H1 (cell line): ENCODE measurements at regions not wholly inside any gene's neighbourhood (a gene's known extent, or its start where the extent isn't known, plus 50 kb on each side); places are given as distances from the start of the nearest gene placed in this dataset.

Experiments
- CTCF ChIA-PET: fragments of 300-600 bp; sonication (Branson Sonifier 250); formaldehyde crosslinking; loops from one replicate; lab custom pipeline; 2021; ENCODE audit not compliant: partially characterized antibody; lab: Charles Lee
- POLR2A ChIA-PET: fragments of 300-600 bp; sonication (Branson Sonifier 250); formaldehyde crosslinking; loops from one replicate; lab custom pipeline; 2021; ENCODE audit warnings: inconsistent platforms; ENCODE audit not compliant: partially characterized antibody; lab: Charles Lee
- DNase-seq, 2 experiments: peaks; one replicate each; pipeline versions ENCODE4 v3.0.0 to v3.0.0-alpha.2; 2010 to 2022; ENCODE audit warnings: low spot score in 2 of 2, low read depth in 1 of 2, mixed read lengths in 1 of 2
- FAIRE-seq: peaks from 2 replicates; lab custom pipeline; 2011; peaks lifted over from hg19 to GRCh38; lab: Jason Lieb, UNC
- H2AFZ ChIP-seq: 2 replicates; pipeline ENCODE4 v1.8.1; 2012; ENCODE audit warnings: low read length, inconsistent platforms
- H2AK5ac ChIP-seq: 2 replicates; pipeline ENCODE4 v1.6.1; 2013; ENCODE audit warnings: low read depth, low read length
- H2BK120ac ChIP-seq: replicated peaks from 2 replicates; pipeline ENCODE3; 2013; ENCODE audit warnings: low read depth, low read length, inconsistent platforms
- H2BK12ac ChIP-seq: 2 replicates; pipeline ENCODE4 v1.6.1; 2013; ENCODE audit warnings: low read depth, low read length
- H2BK15ac ChIP-seq: 2 replicates; pipeline ENCODE4 v1.6.1; 2013; ENCODE audit warnings: low read length
- H2BK20ac ChIP-seq: 2 replicates; pipeline ENCODE4 v1.6.1; 2013; ENCODE audit warnings: low read length
- H2BK5ac ChIP-seq: 2 replicates; pipeline ENCODE4 v1.6.1; 2013; ENCODE audit warnings: low read depth, low read length
- H3K14ac ChIP-seq: 2 replicates; pipeline ENCODE4 v1.6.1; 2013; ENCODE audit warnings: inconsistent platforms; ENCODE audit not compliant: insufficient read length
- H3K18ac ChIP-seq: 2 replicates; pipeline ENCODE4 v1.6.1; 2013; ENCODE audit warnings: low read length; ENCODE audit errors: extremely low read depth
- H3K23ac ChIP-seq: 2 replicates; pipeline ENCODE4 v1.6.1; 2013; ENCODE audit warnings: inconsistent platforms; ENCODE audit not compliant: insufficient read length
- H3K23me2 ChIP-seq: 2 replicates; pipeline ENCODE4 v1.6.1; 2013; ENCODE audit warnings: low read depth, low read length
- H3K27ac ChIP-seq: 2 replicates; pipeline ENCODE4 v1.6.1; 2011; ENCODE audit warnings: low read depth, low read length, inconsistent platforms
- H3K27me3 ChIP-seq, 4 experiments: replicated peaks in 1 of 4; 1 replicate in 1 of 4; 2 replicates in 3 of 4; pipeline versions ENCODE4 v1.6.1 to v1.8.1; 2011 to 2013; ENCODE audit warnings: low read length in 3 of 4, mild to moderate bottlenecking in 3 of 4, inconsistent platforms in 2 of 4, mixed read lengths in 2 of 4, moderate library complexity in 1 of 4; ENCODE audit not compliant: control insufficient read depth in 3 of 4, insufficient read depth in 3 of 4; ENCODE audit errors: extremely low read depth in 1 of 4
- H3K36me3 ChIP-seq, 4 experiments: 2 replicates each; pipeline versions ENCODE4 v1.6.1 to v1.8.1; 2011 to 2013; ENCODE audit warnings: mild to moderate bottlenecking in 4 of 4, low read length in 3 of 4, moderate library complexity in 2 of 4, control low read depth in 1 of 4, inconsistent platforms in 1 of 4; ENCODE audit not compliant: insufficient read depth in 4 of 4, control insufficient read depth in 2 of 4
- H3K4ac ChIP-seq: replicated peaks from 2 replicates; pipeline ENCODE3; 2013; ENCODE audit warnings: low read length, low read depth, mixed read lengths, inconsistent platforms; ENCODE audit not compliant: insufficient read length
- H3K4me1 ChIP-seq, 4 experiments: replicated peaks in 1 of 4; 1 replicate in 1 of 4; 2 replicates in 3 of 4; pipeline versions ENCODE4 v1.6.1 to v1.8.1; 2011 to 2013; ENCODE audit warnings: low read length in 3 of 4, inconsistent platforms in 2 of 4, mixed read lengths in 1 of 4; ENCODE audit not compliant: insufficient read depth in 4 of 4, control insufficient read depth in 3 of 4
- H3K4me2 ChIP-seq, 2 experiments: 2 replicates each; pipeline versions ENCODE4 v1.6.1 to v1.8.1; 2011 to 2013; ENCODE audit warnings: low read depth in 2 of 2, low read length in 2 of 2, control low read depth in 1 of 2, inconsistent platforms in 1 of 2, mild to moderate bottlenecking in 1 of 2; ENCODE audit not compliant: insufficient read depth in 1 of 2
- H3K4me3 ChIP-seq, 4 experiments: fragments of 200-600, 300-600 bp in 1 of 4; sonication (generic), shearing (Covaris generic), sonication (Bioruptor Twin) in 1 of 4; 2 replicates each; pipeline versions ENCODE4 v1.5.1 to v1.8.1; 2011 to 2016; ENCODE audit warnings: low read length in 4 of 4, low read depth in 3 of 4, control low read depth in 2 of 4, inconsistent platforms in 2 of 4, mild to moderate bottlenecking in 2 of 4, mixed read lengths in 1 of 4, moderate library complexity in 1 of 4; ENCODE audit not compliant: insufficient read depth in 2 of 4; ENCODE audit errors: extremely low read depth in 1 of 4
- H3K56ac ChIP-seq: replicated peaks from 2 replicates; pipeline ENCODE3; 2013; ENCODE audit warnings: low read depth, mild to moderate bottlenecking, mixed read lengths, low read length, inconsistent platforms; ENCODE audit not compliant: insufficient read length
- H3K79me1 ChIP-seq: 2 replicates; pipeline ENCODE4 v1.6.1; 2013; ENCODE audit warnings: low read depth, low read length, control low read depth
- H3K79me2 ChIP-seq, 2 experiments: 2 replicates each; pipeline versions ENCODE4 v1.6.1 to v1.8.1; 2012 to 2013; ENCODE audit warnings: low read length in 2 of 2, mild to moderate bottlenecking in 2 of 2, inconsistent platforms in 1 of 2; ENCODE audit not compliant: insufficient read depth in 2 of 2, control insufficient read depth in 1 of 2
- H3K9ac ChIP-seq, 4 experiments: replicated peaks in 1 of 4; 1 replicate in 1 of 4; 2 replicates in 3 of 4; pipeline versions ENCODE4 v1.6.1 to v1.8.1; 2011 to 2013; ENCODE audit warnings: low read depth in 3 of 4, low read length in 3 of 4, control low read depth in 2 of 4, mild to moderate bottlenecking in 2 of 4, moderate library complexity in 2 of 4, inconsistent platforms in 1 of 4; ENCODE audit errors: extremely low read depth in 1 of 4
- H3K9me3 ChIP-seq, 2 experiments: 2 replicates each; pipeline versions ENCODE4 v1.6.1 to v1.8.1; 2012 to 2013; ENCODE audit warnings: mild to moderate bottlenecking in 2 of 2, moderate library complexity in 2 of 2, control low read depth in 1 of 2, inconsistent platforms in 1 of 2, low read depth in 1 of 2, low read length in 1 of 2, mixed read lengths in 1 of 2; ENCODE audit not compliant: insufficient read depth in 2 of 2
- H4K20me1 ChIP-seq, 2 experiments: replicated peaks in 1 of 2; 2 replicates each; pipeline versions ENCODE3 to v1.8.1; 2011 to 2013; ENCODE audit warnings: inconsistent platforms in 2 of 2, low read length in 2 of 2, mild to moderate bottlenecking in 1 of 2; ENCODE audit not compliant: insufficient read depth in 2 of 2, control insufficient read depth in 1 of 2
- H4K5ac ChIP-seq: 2 replicates; pipeline ENCODE4 v1.6.1; 2013; ENCODE audit warnings: low read length, low read depth, mixed read lengths, inconsistent platforms; ENCODE audit not compliant: insufficient read length
- H4K8ac ChIP-seq: 2 replicates; pipeline ENCODE4 v1.8.0; 2013; ENCODE audit warnings: mild to moderate bottlenecking, moderate library complexity, low read length, inconsistent platforms; ENCODE audit not compliant: insufficient read depth; ENCODE audit errors: extremely low read depth
- H4K91ac ChIP-seq: replicated peaks from 2 replicates; pipeline ENCODE3; 2013; ENCODE audit warnings: low read length, mixed read lengths, inconsistent platforms; ENCODE audit not compliant: insufficient read length
- CBX5 ChIP-seq: fragments of 300-800, 300-1000 bp; sonication (generic); IDR thresholded peaks from 2 replicates; pipeline ENCODE4 v1.7.1; 2016; ENCODE audit warnings: antibody characterized with exemption, low read length, low read depth
- CREB1 ChIP-seq: IDR thresholded peaks from 2 replicates; pipeline ENCODE4 v1.6.1; 2012; ENCODE audit warnings: inconsistent platforms
- EZH2 ChIP-seq: fragments of 200-600 bp; sonication (generic); IDR thresholded peaks from 2 replicates; pipeline ENCODE4 v1.7.1; 2012; ENCODE audit warnings: low read depth, mild to moderate bottlenecking, moderate library complexity, low read length, inconsistent platforms; ENCODE audit not compliant: severe bottlenecking
- JUND ChIP-seq: IDR thresholded peaks from 2 replicates; pipeline ENCODE4 v1.6.1; 2011; ENCODE audit warnings: mild to moderate bottlenecking, improper control_type of control experiment, low read length
- NANOG ChIP-seq: IDR thresholded peaks from 2 replicates; pipeline ENCODE4 v1.6.1; 2011; ENCODE audit warnings: low read length, low read depth, mild to moderate bottlenecking, inconsistent platforms; ENCODE audit not compliant: insufficient read depth, poor library complexity, severe bottlenecking
- RXRA ChIP-seq: IDR thresholded peaks from 2 replicates; pipeline ENCODE4 v1.6.1; 2011; ENCODE audit warnings: low read depth, mild to moderate bottlenecking, low read length, moderate library complexity; ENCODE audit not compliant: insufficient read depth
- SP1 ChIP-seq: IDR thresholded peaks from 2 replicates; pipeline ENCODE4 v1.6.1; 2011; ENCODE audit warnings: low read depth, low read length
- TAF1 ChIP-seq: IDR thresholded peaks from 2 replicates; pipeline ENCODE4 v1.6.1; 2011; ENCODE audit warnings: mild to moderate bottlenecking, low read depth, low read length
- YY1 ChIP-seq: IDR thresholded peaks from 2 replicates; pipeline ENCODE4 v1.6.1; 2011; ENCODE audit warnings: low read depth, mild to moderate bottlenecking, low read length
- WGBS, 2 experiments: shearing (Covaris generic) in 1 of 2; methylation state at CpG; one replicate each; pipeline versions ENCODE4 v1.1.6 to v1.1.7; 2013 to 2015; ENCODE audit warnings: low lambda C conversion rate in 2 of 2, mixed read lengths in 2 of 2, inconsistent platforms in 1 of 2, low coverage in 1 of 2, missing lambda C conversion rate in 1 of 2; ENCODE audit not compliant: insufficient replicate concordance in 2 of 2, insufficient coverage in 1 of 2, insufficient read length in 1 of 2; ENCODE audit errors: extremely low coverage in 1 of 2, missing lambda C conversion rate in 1 of 2; 5-methylcytosine and 5-hydroxymethylcytosine counted together

- no peak overlapping the region for H3K23ac ChIP-seq
- no peaks in the 10 kb centered on the region for H3K79me2 ChIP-seq
- no peak overlapping the region for H3K4me3 ChIP-seq
- no peak overlapping the region for H3K4me2 ChIP-seq
- H3K4ac ChIP-seq = no peak overlapping the region
- no peak overlapping the region for H2BK15ac ChIP-seq
- TF ChIP-seq CREB1 (no peak), SP1 (no peak), RXRA (no peak), CBX5 (no peak), YY1 (no peak), JUND (no peak), EZH2 (no peak), NANOG (no peak), TAF1 (no peak)
- no peak overlapping the region for H3K18ac ChIP-seq
- no peak overlapping the region for H4K8ac ChIP-seq
- H3K23me2 ChIP-seq = no peaks in the 10 kb centered on the region; the same call in 1 of the 2 replicates
- DNase-seq = no peak
- no peaks in the 10 kb centered on the region for H4K20me1 ChIP-seq
- no peak overlapping the region for H2AFZ ChIP-seq
- no peak overlapping the region for H2BK20ac ChIP-seq
- no peak overlapping the region for H4K5ac ChIP-seq
- H2BK120ac ChIP-seq = no peak overlapping the region
- 92% methylated on average over 1 of the region's 1 CpG; no CpG with 5 or more reads in 1 of the 2 experiments for WGBS, 2 experiments
- H3K4me1 ChIP-seq = 0 out of 7 replicates have a peak, but pooled peaks cover 0 to 2% (median 0%) of the 10 kb centered on the region in 4 experiments
- no peaks in the 10 kb centered on the region for H3K79me1 ChIP-seq
- H3K14ac ChIP-seq = no peak overlapping the region
- ChIA-PET POLR2A (no interaction called here), CTCF (no interaction called here)
- H3K27me3 ChIP-seq = no peaks in the 10 kb centered on the region
- no peaks in the 10 kb centered on the region for H3K36me3 ChIP-seq
- no peak overlapping the region for H2BK5ac ChIP-seq
- no peak overlapping the region for H2AK5ac ChIP-seq
- H3K56ac ChIP-seq = no peak overlapping the region
- H4K91ac ChIP-seq = no peak overlapping the region
- no peak overlapping the region for H3K9ac ChIP-seq
- H3K9me3 ChIP-seq = peaks cover 0 to 3% of the 10 kb centered on the region in 2 experiments; a peak in 1 of 4 replicates
- no peak overlapping the region for H3K27ac ChIP-seq
- no peak overlapping the region for H2BK12ac ChIP-seq
- FAIRE-seq = no peak
These were observed 231.3 kb downstream of the JRKL start for GRCh38 chr11:96621161-96621560.
